GM19397 (cell line): ENCODE measurements at regions not wholly inside any gene's neighbourhood (a gene's known extent, or its start where the extent isn't known, plus 50 kb on each side); places are given as distances from the start of the nearest gene placed in this dataset.

Experiments used
- ATAC-seq: cut with Tn5 transposase; IDR thresholded peaks from one replicate; pipeline ENCODE4 v1.9.1; 2021; ENCODE audit warnings: mild to moderate bottlenecking, moderate library complexity; ENCODE audit not compliant: unreplicated experiment

DNA sequence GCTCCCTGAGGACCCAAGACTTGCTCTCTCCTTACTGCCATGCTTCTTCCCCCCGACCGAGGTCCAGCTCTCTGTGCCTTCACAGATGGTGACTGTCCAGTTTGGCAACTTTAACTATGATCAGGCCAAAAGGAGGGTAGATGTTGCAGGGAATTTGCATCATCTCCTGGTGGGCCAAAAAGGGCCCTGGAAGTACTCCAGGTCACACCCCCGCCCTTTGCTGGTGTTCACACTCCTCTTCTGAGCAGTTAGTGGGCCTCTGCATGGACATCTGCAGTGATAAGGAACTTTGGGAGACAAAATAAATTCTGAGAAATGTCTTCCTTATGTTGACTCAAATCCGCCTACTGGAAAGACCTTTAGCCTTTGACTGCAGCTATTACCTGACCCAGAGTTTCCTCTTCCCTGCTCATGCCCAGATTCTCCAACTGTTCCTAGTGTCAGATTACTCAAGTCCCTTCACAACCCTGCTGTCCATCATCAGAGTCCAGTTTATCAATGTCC is 234.4 kb downstream of the LOXHD1 start:
- ATAC-seq: no peak

DNA sequence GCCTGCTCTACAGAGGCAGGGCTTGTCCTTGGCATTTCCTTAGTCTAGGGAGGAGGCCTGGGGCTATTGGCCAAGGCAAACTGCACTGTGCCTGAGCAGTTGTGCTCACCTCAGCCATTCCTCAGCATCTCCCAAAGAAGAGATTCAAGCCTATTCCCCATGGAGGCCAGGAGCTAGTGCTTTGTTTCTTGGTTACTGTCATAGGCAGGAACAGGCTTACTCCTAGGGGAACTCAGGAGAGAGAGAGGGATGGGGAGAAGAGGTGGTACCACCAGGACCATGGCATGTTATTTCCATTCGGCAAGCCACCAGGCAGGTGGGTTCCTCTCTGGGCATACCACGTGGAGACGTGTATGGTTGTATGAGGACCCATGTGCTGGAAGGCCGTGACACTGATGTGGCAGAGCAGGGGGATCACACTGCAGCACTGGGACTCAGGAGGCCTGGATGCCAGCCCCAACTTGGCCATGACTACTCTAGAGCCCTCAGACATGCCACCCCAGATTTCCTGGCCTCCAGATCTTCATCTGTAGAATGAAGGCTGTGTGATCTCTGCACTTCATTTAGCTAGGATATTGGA is 233.7 kb downstream of the LOXHD1 start:
- no peak for ATAC-seq

- ATAC-seq: no peak
Measured at GRCh38 chr18:46424898-46425297, 232.1 kb downstream of the LOXHD1 start.

DNA sequence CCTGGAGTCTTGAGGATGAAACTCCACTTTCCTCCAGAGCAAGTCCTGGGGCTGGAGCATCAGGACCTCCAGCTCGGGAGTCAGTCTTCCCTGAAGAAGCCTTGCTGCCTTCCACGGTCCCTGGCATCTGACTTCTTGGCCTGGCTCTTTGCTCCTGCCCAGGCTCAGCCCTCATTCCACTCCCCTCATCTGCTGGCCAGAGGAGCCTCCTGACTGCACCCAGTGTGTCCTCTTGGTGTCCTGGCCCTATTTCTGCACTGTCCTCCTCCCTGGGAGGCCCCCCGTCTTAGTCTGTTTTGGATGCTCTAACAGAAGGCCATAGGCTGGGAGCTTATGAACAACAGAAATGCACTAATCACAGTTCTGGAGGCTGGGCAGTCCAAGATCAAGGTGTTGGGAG is 231.5 kb downstream of the LOXHD1 start:
- ATAC-seq: no peak

DNA sequence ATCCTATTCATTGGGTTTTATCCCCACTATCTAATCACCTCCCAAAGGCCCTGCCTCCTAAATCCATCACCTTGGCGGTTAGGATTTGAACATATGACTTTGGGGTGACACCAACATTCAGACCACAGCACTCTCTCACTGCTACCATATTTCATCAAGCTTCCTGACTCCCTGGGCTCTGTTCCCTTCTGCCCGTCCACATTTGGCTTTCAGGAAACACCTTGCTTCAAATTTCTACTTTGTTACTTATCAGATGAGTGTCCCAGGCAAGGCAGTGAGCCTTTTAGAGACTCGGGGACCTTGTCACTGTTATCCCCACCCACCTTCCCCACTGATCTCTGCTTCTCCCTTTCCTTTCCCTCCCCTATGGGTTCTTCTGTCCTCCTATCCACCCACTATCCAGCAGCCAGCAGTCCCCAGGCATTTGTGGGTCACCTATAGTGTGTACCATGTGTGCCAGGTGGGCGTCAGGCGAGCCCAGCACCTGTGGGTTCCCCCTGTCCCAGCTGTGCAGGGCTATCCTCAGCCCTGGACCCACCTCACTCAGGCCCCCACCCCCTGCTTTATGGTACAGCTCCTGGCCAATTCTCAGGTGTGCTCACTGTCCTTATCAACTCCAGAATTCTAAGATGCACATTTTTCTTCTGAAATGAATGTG is 230.9 kb downstream of the LOXHD1 start:
- no peak for ATAC-seq

- ATAC-seq: no peak
Measured at GRCh38 chr18:46426679-46427047, 230.4 kb downstream of the LOXHD1 start.
